DOHH2 (cell line): ENCODE measurements at regions not wholly inside any gene's neighbourhood (a gene's known extent, or its start where the extent isn't known, plus 50 kb on each side); places are given as distances from the start of the nearest gene placed in this dataset.

Experiments
- EZH2phosphoT487 ChIP-seq: fragments of 200-600 bp; sonication (generic); IDR thresholded peaks from 2 replicates; pipeline ENCODE4 v1.6.1; 2017; ENCODE audit warnings: borderline replicate concordance, mild to moderate bottlenecking, antibody characterized with exemption, low read length, moderate library complexity, mixed read lengths
- TF ChIP-seq, protein P1 (sequence below): fragments of 200-600 bp; sonication (generic); IDR thresholded peaks from one replicate; pipeline ENCODE4 v1.5.1; 2014; ENCODE audit warnings: antibody characterized with exemption, mild to moderate bottlenecking, low read depth, low read length; ENCODE audit not compliant: poor library complexity, severe bottlenecking

DNA sequence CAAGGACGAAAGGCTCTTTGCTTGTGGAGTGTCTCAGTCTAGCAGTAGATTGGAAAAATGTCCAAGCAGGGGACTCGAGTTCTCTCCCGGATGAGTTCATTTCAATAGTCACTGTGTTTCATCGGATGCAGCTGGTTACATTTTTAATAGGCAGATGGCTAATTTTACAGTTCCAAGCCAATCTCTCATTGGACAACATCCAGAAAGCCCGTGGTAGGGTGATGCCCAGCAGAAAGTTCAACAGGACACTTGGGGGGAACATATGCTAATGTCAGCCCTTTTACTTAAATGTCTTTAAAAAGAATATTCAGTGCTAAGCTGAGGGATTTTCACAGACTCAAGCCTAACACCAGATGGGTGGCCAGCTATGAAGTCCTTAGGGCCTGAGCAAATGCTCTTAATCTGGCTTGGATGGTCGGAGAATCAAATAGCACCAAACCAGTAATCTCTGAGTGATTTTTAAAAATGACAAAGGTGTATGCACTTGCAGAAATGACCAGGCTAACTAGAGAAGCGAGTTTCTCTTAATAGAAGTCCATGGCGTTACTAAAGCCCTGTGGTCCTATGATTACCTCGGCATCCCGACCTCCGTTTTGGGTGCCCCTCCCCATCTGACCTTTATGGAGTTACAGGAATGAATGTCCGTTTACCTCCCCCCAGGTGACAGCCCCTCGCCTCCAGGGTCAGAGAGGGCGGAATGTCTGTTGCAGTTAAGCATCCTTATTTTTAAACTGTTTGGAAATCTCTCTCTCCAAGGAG is 289.2 kb upstream of the SALL1 start:
- TF ChIP-seq, protein P1, sequence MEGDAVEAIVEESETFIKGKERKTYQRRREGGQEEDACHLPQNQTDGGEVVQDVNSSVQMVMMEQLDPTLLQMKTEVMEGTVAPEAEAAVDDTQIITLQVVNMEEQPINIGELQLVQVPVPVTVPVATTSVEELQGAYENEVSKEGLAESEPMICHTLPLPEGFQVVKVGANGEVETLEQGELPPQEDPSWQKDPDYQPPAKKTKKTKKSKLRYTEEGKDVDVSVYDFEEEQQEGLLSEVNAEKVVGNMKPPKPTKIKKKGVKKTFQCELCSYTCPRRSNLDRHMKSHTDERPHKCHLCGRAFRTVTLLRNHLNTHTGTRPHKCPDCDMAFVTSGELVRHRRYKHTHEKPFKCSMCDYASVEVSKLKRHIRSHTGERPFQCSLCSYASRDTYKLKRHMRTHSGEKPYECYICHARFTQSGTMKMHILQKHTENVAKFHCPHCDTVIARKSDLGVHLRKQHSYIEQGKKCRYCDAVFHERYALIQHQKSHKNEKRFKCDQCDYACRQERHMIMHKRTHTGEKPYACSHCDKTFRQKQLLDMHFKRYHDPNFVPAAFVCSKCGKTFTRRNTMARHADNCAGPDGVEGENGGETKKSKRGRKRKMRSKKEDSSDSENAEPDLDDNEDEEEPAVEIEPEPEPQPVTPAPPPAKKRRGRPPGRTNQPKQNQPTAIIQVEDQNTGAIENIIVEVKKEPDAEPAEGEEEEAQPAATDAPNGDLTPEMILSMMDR, result no peak
- TF ChIP-seq EZH2phosphoT487, result no peak
